Bronchial epithelial cell (primary cell): ENCODE measurements at regions not wholly inside any gene's neighbourhood (a gene's known extent, or its start where the extent isn't known, plus 50 kb on each side); places are given as distances from the start of the nearest gene placed in this dataset.
"Not testable (repeated sequence)": the region's sequence is repeated elsewhere in the genome, so short reads cannot be mapped to it uniquely, and the experiment has no call there.

Source experiments
- DNase-seq: peaks from one replicate; pipeline ENCODE4 v3.0.0-alpha.2; 2010; ENCODE audit warnings: low read depth
- FAIRE-seq: peaks from 2 replicates; lab custom pipeline; 2011; peaks lifted over from hg19 to GRCh38; lab: Jason Lieb, UNC
- H3K27me3 ChIP-seq: 2 replicates; pipeline ENCODE4 v1.5.1; 2011; ENCODE audit warnings: low read length; ENCODE audit not compliant: control insufficient read depth, insufficient read depth
- H3K36me3 ChIP-seq: 2 replicates; pipeline ENCODE4 v1.5.1; 2011; ENCODE audit warnings: low read length; ENCODE audit not compliant: control insufficient read depth, insufficient read depth
- H3K4me3 ChIP-seq: 2 replicates; pipeline ENCODE4 v1.5.1; 2011; ENCODE audit warnings: mild to moderate bottlenecking, low read depth, low read length, control low read depth
- TF ChIP-seq, protein P1 (sequence below): IDR thresholded peaks from 2 replicates; pipeline ENCODE4 v1.5.1; 2011; ENCODE audit warnings: mild to moderate bottlenecking, moderate library complexity, low read length, control low read depth, inconsistent platforms; ENCODE audit not compliant: insufficient read depth, severe bottlenecking

GRCh38 chr2:195108182-195108581 lies 548.8 kb upstream of the SLC39A10 start:
- no peak overlapping the region for H3K4me3 ChIP-seq
- DNase-seq = peak; percentile 36
- TF ChIP-seq, protein P1, sequence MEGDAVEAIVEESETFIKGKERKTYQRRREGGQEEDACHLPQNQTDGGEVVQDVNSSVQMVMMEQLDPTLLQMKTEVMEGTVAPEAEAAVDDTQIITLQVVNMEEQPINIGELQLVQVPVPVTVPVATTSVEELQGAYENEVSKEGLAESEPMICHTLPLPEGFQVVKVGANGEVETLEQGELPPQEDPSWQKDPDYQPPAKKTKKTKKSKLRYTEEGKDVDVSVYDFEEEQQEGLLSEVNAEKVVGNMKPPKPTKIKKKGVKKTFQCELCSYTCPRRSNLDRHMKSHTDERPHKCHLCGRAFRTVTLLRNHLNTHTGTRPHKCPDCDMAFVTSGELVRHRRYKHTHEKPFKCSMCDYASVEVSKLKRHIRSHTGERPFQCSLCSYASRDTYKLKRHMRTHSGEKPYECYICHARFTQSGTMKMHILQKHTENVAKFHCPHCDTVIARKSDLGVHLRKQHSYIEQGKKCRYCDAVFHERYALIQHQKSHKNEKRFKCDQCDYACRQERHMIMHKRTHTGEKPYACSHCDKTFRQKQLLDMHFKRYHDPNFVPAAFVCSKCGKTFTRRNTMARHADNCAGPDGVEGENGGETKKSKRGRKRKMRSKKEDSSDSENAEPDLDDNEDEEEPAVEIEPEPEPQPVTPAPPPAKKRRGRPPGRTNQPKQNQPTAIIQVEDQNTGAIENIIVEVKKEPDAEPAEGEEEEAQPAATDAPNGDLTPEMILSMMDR = no peak
- no peaks in the 10 kb centered on the region for H3K27me3 ChIP-seq
- no peaks in the 10 kb centered on the region for H3K36me3 ChIP-seq
- FAIRE-seq = no peak

DNA sequence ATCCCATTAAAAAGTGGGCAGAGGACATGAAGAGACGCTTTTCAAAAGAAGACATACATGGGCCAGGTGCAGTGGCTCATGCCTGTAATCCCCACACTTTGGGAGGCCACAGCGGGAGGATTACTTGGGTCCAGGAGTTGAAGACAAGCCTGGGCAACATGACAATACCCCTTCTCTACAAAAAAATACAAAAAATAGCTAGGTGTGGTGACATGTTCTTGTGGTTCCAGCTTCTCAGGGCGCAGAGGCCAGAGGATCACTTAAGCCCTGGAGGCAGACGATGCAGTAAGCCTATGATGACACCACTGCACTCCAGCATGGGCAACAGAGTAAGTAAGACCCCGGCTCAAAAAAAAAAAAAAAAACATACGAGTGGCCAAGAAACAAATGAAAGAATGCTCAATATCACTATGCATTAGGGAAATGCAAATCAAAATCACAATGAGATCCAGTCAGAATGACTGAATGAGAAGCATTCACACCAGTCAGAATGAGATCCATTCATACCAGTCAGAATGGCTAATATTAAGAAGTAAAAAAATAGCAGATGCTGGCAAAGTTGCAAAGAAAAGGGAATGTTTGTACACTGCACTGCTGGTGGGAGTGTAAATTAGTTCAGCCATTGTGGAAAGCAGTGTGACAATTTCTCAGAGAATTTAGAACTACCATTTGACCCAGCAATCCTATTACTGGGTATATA lies 550.2 kb upstream of the SLC39A10 start:
- Histone ChIP-seq H3K27me3 (no peaks in the 10 kb centered on the region), H3K36me3 (no peaks in the 10 kb centered on the region), H3K4me3 (no peak overlapping the region)
- DNase-seq (no peak), FAIRE-seq (no peak)
- TF ChIP-seq, protein P1 = no peak

GRCh38 chr2:195105581-195105980 lies 551.4 kb upstream of the SLC39A10 start:
- DNase-seq = peak; percentile 65
- Histone ChIP-seq H3K36me3 (no peaks in the 10 kb centered on the region), H3K27me3 (no peaks in the 10 kb centered on the region), H3K4me3 (no peak overlapping the region)
- TF ChIP-seq, protein P1 = no peak
- FAIRE-seq = no peak

DNA sequence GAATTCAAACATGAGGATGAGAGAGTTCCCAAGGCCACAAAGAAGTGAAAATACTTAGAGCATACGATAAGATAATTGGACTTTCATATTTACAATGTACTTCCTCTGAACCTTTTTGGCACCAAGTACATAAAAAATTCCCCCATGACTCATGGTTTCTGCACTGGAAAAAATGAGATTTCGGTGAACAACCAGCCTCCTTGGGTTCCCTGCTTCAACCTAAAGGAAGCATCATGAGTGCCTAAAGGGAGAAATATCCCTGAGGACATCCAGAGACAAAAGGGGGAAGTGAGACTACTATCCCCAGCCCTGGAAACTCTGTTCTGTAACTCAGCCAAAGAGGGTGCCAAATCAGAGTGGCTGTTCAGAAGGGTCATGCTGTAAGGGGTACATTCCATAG lies 562.7 kb upstream of the SLC39A10 start:
- peak; percentile 17 for DNase-seq
- no peak for FAIRE-seq
- TF ChIP-seq, protein P1 = no peak

DNA sequence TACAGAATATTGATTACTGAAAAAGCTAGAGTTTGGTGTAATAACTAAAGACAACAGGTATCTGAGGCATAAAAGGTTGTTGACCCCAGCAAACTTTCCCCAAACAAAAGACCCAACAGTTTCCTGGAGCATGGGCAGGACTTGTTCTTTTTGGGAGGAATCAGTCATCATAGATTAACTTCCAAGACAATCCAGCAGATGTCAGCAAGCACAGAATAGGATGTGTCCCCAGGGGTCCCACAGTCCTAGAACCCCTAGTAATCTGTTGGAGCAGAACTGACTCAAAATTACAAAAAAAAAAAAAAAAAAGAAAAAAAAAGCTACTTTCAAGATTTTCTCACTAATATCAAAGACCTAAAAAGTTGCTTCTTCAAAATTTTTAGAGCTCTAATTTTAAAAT lies 564.7 kb upstream of the SLC39A10 start:
- Histone ChIP-seq H3K4me3 (no peak overlapping the region), H3K36me3 (no peaks in the 10 kb centered on the region), H3K27me3 (no peaks in the 10 kb centered on the region)
- DNase-seq (no peak), FAIRE-seq (no peak)
- TF ChIP-seq, protein P1 = no peak

More for the DNA sequence above, 562.7 kb upstream of the SLC39A10 start:
- Histone ChIP-seq H3K36me3 (no peaks in the 10 kb centered on the region), H3K4me3 (no peak overlapping the region), H3K27me3 (no peaks in the 10 kb centered on the region)

GRCh38 chr2:195072806-195073205 lies 584.2 kb upstream of the SLC39A10 start:
- DNase-seq, FAIRE-seq, H3K36me3 ChIP-seq, H3K27me3 ChIP-seq, H3K4me3 ChIP-seq: not testable (repeated sequence)
